Left colon (tissue), 2 donors: ENCODE measurements at regions not wholly inside any gene's neighbourhood (a gene's known extent, or its start where the extent isn't known, plus 50 kb on each side); places are given as distances from the start of the nearest gene placed in this dataset.

Experiments used
- ATAC-seq: fragments of 200-7000 bp; cut with Tn5 transposase; one replicate; pipeline ENCODE4 v1.9.1; 2020; ENCODE audit warnings: mild to moderate bottlenecking, moderate library complexity
- DNase-seq, 2 donors: peaks; one replicate each; pipeline ENCODE4 v3.0.0-alpha.2; 2020
- intact Hi-C, 2 donors: fragments of 100-400 bp; cut with DNase I in 1 of 2; cut with micrococcal nuclease in 1 of 2; formaldehyde crosslinking; loops; one replicate each; pipeline versions ENCODE4 v1.11.2 to v1.14.0; 2022; cut with DNase I, micrococcal nuclease
- donor health status: DM: no; HTN: no; CAD: no.
- donor health status: DM: yes; HTN: yes; CAD: no.

DNA sequence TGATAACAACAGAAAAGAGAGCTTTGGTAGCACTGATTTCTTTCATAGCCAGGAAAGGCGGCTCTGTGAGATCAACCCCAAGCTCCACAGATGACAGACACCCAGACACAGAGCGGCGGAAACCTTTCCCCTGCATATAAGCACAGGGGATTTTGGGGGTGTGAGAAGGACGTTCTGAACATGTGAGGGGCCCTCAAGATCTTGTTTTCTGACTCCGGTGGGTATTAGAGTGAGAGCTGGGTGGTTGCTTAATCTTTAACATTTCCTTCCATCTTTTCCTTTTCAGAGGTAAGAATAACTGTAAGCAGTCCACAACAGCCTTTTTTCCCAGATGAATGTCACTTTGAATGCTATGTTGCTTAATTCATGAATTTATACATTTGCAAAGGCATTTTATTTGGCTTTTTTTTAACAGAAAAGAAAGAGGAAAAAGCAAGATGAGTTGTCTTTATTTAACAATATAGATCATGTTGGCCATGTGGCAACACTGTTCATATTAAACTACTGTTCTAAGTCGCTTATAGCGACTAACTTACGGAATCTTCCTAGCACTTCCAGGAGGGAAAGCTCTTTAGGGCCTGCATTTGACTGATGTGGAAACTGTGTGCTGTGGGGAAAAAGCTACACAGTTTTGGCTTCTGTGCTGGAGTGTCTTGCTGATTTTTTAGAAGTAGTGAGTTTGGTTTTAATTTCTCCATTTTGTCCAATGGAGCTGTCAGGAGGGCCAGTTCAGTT, 80.5 kb upstream of the NAA20 start:
- ATAC-seq (no peak), DNase-seq (no peak)
- intact Hi-C loops = no loop called here

DNA sequence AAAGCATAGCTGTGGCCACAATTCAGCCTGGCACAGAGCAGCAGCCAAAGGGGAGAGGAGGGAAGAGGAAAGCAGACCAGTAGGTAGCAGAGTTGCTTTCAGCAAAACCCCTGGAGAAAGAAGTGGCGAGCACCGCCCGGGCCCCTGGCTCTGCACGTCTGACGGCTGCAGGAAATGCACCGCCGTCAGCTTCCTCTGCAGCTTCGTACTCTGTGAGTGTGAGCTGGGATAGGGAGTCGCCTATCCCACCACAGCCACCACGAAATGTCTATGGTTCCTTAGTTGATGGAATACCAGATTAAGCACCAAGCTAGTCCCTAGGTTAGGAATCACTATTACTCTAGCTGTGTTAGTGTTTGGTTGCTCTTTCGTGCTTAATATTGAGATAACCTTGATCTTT, 79.9 kb upstream of the NAA20 start:
- intact Hi-C loops = no loop called here
- ATAC-seq = no peak

DNA sequence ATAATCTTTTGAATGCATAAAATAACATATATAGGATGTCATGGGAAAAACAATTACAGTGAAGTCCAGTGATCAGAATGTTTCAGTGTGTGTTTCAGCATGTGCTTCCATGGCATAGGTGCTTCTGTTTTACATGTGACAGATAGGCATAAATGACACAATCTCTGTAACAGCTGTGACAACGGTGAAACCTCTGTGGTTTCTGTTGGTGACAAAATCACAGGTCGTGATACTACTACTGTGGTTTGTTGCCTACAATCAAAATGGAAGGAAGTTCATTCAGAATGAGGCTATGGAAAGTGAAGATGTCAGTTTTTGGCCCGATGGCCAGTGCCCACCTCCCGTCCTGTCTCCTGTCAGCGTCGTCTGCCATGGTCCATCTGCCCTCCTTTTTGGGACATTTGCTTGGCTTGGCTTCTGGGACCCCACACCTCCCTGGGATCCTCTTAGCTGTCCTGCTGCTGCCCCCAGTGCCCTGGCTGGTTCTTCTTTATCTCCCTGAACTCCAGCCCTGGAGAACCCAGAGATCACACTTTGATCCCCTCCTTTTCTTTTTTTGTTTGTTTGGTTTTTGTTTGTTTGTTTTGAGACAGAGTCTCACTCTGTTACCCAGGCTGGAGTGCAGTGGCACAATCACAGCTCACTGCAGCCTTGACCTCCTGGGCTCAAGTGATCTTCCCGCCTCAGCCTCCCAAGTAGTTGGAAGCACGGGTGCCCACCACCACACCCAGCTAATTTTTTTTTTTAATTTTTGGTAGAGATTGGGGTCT, 79.3 kb upstream of the NAA20 start:
- ATAC-seq (no peak), DNase-seq (no peak)
- intact Hi-C loops = no loop called here

More for the DNA sequence above, 79.9 kb upstream of the NAA20 start:
- peak in 1 of 2 donors; percentile 38 for DNase-seq

DNA sequence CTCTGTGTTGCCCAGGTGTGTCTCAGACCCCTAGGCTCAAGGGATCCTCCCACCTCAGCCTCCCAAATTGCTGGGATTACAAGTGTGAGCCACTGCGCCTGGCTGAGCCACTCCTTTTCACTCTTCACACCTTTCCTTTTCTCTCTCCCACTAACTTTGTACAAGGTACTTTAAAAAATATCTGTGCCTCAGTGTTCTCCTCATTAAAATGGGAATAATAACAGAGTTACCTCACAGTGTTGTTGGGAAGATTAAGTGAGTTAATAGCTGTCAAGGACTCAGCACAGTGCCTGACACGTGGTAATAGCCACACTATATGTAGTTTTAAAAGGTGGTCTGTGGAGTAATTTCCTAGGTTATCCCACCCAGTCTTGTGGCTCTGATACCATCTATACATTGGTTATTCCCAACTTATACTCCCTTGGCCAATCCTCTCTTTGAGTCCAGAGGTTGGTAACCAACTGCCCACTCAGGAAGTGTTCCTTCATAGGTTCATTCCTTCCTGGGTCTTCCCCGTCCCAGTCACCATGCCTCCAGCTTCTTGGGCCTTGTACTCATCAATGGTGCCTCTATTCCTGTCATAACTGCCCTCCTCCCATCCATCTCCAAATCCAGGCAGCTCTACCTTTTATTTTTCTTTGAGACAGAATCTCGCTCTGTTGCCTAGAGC, 78.6 kb upstream of the NAA20 start:
- no peak for DNase-seq
- intact Hi-C loops = no loop called here
- no peak for ATAC-seq

DNA sequence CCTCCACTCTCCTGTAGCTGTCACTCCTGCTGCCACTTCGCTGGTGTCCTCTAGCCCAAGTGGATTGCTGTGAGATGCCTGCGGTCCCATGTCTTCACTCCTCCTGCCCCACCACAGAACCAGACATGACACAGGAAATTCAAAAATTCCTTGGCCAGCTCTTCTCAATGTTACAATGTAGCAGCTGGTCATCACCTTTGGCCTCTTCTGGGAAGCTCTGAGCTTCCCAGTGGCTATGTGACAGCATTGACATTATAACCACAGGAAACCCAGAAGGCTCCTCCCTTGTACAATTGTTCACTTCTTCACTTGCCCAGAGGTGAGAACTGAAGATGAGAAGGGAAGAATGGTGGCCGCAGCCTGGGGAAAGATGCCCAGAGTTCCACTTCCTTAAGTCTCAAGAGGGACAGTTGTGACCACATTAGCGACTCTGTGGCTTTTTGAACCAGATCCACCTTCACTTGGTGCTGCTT, 76.1 kb upstream of the NAA20 start:
- DNase-seq = no peak
- intact Hi-C loops = no loop called here
- ATAC-seq = no peak

DNA sequence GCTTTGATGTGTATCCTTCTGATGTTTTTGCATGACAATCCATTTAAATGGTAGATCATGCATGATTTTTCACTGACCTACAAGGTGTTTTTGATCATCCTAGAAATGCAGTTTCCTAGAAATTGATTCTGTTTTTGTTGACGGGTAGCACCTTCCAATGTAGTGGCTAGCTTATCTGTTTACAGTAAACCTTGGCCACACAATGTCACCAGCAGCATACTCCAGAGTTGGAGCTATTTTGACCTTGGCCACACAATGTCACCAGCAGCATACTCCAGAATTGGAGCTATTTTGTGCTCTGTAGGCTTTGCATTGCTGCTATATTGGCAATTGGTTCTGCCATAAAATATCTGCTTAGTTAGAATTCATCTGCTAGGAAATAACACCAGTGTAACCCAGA, 74.6 kb upstream of the NAA20 start:
- DNase-seq (no peak), ATAC-seq (no peak)
- intact Hi-C loops = no loop called here

DNA sequence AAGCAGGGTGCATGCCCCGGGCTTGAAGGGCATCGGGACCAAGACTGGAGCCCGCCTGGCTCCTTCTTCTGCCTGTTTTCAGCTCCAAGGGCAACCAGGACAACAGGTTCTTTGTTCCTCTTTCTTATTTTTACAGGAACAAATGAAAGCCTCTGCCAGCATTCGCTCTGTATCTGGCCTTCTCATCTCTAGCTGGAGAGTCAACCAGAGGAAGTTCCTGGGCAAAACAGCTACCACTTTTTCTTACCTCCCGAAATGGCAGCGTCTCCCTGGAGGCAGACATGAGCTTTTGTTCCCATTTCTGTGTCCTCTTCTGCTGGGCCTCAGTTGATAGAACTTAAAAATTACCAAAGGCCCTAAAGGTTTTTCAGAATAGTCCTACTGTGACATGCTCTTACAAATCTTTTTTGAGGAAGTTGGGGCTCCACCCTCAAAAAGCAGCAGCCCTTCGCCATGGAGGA, 74.1 kb upstream of the NAA20 start:
- ATAC-seq (no peak), DNase-seq (no peak)
- intact Hi-C loops = no loop called here

DNA sequence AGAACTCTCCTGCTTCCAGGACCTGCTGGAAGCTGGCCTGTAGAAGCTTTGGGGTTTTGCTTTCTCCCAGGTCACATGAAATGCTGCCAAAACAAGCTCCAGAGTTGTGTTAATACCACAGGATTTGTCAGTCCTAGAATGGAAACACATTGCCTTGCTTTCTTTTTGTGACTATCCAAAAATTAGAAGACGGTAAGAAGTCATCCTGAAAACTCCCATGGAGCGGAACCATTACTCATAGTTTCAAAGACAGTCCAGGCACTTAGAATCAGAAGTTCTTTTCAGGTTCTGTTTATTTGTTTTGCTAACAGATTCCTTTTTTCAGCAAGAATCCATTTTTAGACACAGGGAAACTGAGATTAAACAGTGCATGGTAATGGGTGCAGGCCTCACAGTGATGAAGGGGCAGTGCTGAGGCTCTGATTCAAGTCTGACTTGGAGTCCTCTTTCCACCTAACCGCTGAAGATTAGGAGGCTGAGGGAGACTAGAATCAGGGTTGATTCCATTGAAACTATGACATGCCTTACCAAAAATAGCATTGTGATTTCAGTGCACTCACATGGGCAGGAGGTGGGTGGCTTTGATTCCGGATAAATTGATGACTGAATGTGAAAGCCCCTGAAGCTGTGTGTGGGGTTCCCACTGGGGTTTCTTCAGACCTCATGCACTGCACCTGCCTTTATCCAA, 72.2 kb upstream of the NAA20 start:
- intact Hi-C loops = no loop called here
- ATAC-seq (no peak), DNase-seq (no peak)

DNA sequence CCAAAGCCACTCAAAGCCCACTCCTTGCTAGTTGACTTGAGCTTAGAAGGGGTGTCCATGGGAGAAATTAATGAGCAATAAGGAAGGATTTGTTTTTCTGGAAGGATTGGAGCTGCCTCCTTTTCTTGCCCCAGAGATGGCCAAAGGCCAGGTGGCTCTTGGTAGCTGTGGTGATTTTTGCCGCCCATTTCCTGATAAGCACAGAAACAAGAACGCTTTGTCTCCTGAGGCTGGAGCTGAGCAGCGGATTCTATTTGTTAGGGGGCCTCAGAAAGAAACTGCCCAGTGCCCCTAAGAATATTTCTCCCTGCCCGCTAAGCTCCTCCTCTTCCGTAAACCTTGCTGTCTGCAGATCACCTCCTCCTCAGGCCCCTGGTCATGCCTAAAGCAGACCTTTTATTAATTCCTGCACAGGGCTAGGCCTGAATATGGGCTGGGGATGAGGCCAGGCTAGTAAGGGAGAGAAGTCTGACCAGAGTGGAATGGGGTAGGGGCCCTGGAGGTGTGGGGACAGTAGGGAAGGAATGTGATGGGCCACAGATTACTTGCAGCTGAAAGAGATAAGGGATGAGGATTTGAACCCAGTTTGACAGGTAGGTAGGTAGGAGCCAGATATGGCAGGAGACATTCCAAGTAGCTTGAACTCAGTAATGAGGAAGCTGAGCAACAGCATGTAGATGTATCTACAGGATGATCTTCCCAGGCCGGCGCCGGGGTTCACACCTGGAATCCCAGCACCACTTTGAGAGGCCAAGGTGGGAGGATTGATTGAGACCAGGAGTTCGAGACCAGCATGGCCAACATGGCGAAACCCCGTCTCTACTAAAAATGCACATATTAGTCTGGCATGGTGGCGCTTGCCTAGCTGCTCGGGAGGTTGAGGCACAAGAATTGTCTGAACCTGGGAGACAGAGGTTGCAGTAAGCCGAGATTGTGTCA, 71.2 kb upstream of the NAA20 start:
- peak; percentile 82 for ATAC-seq
- DNase-seq = peak; percentile 54 to 67
- intact Hi-C loops = no loop called here

DNA sequence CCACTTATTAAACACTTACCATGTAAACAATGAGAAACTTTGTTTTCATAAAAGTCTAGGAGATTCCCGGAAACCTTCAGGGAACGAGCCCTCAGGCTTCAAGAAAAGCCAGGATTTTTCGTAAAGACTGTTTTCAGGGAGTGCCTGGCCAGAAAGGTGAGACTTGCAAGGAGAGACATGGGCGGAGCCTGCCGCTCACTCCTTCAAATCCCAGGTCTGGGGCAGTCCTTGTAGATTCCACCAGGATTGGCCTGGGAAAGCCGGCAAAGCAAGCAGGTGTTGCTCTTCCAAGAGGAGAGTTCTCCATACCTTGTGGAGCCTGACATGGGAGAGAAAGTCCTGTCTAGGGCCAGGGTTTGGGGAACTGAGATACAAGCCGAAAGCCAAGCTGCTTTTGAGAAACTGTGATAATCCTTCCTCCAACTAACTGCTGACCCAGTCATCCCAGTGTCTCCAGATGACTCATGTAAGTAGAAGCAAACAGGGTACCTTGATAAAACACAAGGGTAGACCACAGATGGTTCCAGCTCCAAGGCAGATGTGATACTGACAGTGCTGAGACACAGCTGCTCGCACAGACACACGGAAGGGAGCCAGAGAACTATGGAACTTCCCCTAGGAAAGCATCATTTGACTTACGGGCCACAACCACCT, 69.4 kb upstream of the NAA20 start:
- DNase-seq (no peak), ATAC-seq (peak; percentile 40)
- intact Hi-C loops = no loop called here

DNA sequence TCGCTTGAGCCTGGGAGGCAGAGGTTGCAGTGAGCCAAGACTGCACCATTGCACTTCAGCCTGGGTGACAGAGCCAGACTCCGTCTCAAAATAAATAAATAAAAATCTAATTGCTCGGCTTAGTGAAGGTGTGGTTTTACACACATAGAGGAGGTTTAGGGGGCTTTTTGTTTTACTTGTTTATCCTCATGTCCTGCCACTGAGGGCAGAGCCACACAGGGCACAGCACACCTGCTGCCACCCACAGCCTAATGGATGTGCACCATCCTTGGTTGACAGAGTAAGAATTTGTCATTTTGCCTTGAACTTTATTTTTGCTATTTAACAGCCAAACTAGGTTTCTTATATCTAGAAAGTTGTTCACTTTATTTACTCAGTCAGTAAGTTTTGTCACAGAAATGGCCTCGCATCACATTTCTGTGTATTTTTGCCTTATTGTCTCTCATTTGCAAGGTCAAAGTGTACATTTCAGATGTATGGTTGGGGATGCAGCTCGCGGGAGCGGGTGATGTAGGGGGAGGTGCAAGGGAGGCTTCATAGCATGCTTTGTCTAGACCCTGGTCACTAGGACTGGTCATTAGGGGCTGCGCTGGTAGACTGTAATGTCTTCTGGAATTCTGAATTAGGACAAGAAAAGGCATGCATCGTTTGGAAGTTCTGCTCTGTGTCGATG, 67.8 kb upstream of the NAA20 start:
- intact Hi-C loops = no loop called here

DNA sequence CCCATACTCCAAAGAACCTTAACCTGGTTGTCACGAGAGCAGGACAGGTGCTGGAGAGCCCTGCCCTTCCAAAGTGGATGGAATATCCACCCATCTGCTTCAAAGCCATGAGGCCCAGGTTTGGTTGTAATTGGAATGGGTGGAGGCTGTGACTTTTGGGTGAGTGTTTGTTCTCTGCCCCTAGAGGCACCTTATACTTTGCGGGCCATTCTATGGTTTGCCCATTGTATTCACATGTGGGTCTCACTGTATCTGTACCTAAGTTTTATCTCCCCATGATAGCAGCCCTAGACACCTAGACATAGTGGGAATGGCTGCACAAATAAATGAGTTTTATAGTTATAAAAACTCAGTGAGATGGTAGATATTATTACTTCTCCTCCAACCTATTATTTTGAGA, 67.1 kb upstream of the NAA20 start:
- intact Hi-C loops = no loop called here
- DNase-seq = no peak
- no peak for ATAC-seq

More for the DNA sequence above, 67.8 kb upstream of the NAA20 start:
- DNase-seq = no peak
- no peak for ATAC-seq

DNA sequence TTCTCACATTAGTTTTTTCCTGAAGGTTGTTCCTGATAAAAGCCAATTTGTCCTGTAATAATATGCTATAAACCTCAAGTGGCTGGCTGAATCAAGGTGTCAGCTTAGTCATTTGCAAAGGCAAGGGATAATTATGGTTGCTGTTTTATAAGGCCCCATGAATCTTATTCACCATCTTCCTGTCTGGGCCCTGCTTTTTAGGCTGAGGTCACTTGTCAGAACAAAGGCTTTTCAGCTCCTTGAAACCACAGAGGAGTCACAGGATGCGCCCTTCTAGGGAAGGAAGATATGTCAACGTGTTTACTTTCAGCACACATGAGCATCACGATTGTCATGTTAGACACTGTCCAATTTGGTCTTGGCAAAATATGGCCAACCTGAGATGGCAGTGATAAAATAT, 64.8 kb upstream of the NAA20 start:
- intact Hi-C loops = no loop called here
- ATAC-seq (no peak), DNase-seq (no peak)

DNA sequence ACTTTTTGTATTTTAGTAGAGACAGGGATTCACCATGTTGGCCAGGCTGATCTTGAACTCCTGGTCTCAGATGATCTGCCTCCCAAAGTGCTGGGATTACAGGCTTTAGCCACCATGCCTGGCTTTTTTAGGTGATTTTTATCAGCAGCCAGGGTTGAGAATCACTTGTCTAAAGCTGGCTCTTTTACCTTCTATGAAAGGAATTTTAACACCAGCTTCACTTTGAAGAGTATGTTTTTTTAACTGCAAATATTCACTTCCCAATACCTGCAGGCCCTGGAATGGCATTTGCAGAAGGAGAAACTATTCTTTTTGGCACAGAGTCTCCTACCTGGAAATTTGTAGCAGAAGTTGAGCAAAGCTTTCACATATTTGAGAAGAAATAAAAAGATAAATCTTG, 63.6 kb upstream of the NAA20 start:
- intact Hi-C loops = no loop called here
- DNase-seq (no peak), ATAC-seq (no peak)

DNA sequence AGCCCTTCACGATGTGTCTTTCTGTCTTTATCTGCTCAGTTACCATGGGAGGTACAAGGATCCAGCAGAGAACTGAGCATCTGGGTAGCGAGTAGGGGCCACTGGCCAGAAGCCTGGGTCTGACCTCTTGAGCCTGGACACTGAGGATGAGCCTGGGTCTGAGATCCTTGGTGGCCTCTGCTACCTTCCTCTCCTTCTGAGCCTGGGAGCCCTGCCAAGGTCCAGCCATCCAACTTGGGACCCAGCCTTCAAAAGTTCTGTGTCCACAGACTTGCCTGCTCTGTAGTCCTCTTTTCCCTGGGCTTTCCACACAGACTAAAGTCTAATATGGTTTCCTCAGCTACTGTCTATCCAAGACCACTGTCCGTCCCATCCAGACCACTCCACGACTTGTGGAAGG, 60.2 kb upstream of the NAA20 start:
- DNase-seq (no peak), ATAC-seq (no peak)
- intact Hi-C loops = no loop called here

DNA sequence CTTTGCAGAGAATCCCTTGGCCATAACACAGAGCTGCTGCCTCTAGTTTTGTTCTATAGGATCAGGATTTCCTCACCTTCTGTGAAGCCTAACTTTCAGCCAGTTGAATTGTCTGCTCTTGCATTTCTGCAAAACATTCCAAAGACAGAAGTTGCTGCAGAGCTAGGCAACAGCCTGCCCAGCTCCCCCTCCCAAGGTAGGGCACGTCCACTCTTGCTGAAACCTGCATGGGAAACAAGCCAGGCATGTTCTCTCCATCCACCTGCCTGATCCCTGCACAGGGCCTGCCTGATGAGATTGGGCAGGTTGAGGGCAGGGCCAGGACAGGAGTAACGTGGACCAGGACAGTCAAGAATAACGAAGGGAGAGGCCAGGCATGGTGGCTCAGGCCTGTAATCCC, 58.9 kb upstream of the NAA20 start:
- ATAC-seq = no peak
- no peak for DNase-seq
- intact Hi-C loops = no loop called here

DNA sequence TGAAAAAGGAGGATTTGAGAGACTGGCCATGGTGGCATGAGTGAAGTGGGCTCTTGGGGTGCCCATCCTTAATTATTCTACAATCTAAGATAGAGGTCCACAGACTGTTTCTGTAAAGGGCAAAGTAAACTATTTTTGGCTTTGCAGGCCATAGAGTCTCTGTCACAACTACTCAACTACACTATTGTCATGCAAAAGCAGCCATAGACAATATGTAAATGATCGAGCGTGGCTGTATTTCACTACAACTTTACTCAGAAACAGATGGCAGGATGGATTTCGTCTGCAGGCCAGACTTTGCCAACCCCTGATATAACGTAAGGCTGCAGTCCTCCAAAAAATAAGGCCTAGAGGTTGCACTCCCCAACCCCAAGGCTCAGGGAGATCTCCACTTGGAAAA, 58.2 kb upstream of the NAA20 start:
- no peak for ATAC-seq
- no peak for DNase-seq
- intact Hi-C loops = no loop called here
